ENCODE measurements at regions not wholly inside any gene's neighbourhood (a gene's known extent, or its start where the extent isn't known, plus 50 kb on each side); places are given as distances from the start of the nearest gene placed in this dataset.

- no peak for TF ChIP-seq REST (IDR thresholded peaks at IDR 0.05; ENCODE audit: unreplicated experiment)
Observed at GRCh38 chr5:18202164-18202563, 567.9 kb downstream of the TAF11L14 start (continued).

- H3K27ac Mint-ChIP-seq = no peak overlapping the region
Observed at GRCh38 chr5:18203296-18203695, 569.0 kb downstream of the TAF11L14 start.

More at GRCh38 chr5:18203296-18203695, 569.0 kb downstream of the TAF11L14 start:
- ATAC-seq (no peak), DNase-seq (ENCODE audit: low spot score) (no peak)
- Mint-ChIP-seq H3K27me3 (ENCODE audit: insufficient read depth, low read depth, poor library complexity) (no peaks in the 10 kb centered on the region), H3K36me3 (ENCODE audit: low read depth) (peaks cover 18% of the 10 kb centered on the region; the same call in 2 of the 3 replicates), H3K9me3 (peaks cover 23% of the 10 kb centered on the region), H3K4me3 (no peak overlapping the region), H3K4me1 (peaks cover 8% of the 10 kb centered on the region)
- no peaks in the 10 kb centered on the region; the same call in 1 of the 2 replicates for H3K9me2 ChIP-seq (ENCODE audit: insufficient read depth)
- H3F3A ChIP-seq (replicated peaks; ENCODE audit: low read depth) = no peaks in the 10 kb centered on the region
- H3K27ac ChIP-seq (ENCODE audit: low read depth) = no peak overlapping the region
- H3K4me1 ChIP-seq (ENCODE audit: insufficient read depth) = peaks cover 12% of the 10 kb centered on the region
- no peaks in the 10 kb centered on the region for H3K27me3 ChIP-seq (ENCODE audit: insufficient read depth)
- no peak overlapping the region for H3K4me3 ChIP-seq
- H3K4me2 ChIP-seq = no peak overlapping the region
- no peak overlapping the region for H2AFZ ChIP-seq
- no peaks in the 10 kb centered on the region for H3K79me2 ChIP-seq (replicated peaks; ENCODE audit: insufficient read depth)
- no peak for TF ChIP-seq ZNF462 (CRISPR knock-in tag; IDR thresholded peaks at IDR 0.05)
- TF ChIP-seq STAT1 (IDR thresholded peaks at IDR 0.05; ENCODE audit: unreplicated experiment) = no peak
- 0 out of 2 replicates have a peak, but pooled peaks cover 4% of the 10 kb centered on the region for H3K36me3 ChIP-seq (ENCODE audit: insufficient read depth)
- no peaks in the 10 kb centered on the region for H4K20me1 ChIP-seq (replicated peaks; ENCODE audit: insufficient read depth)
